GM23248 (cell line): ENCODE measurements at regions not wholly inside any gene's neighbourhood (a gene's known extent, or its start where the extent isn't known, plus 50 kb on each side); places are given as distances from the start of the nearest gene placed in this dataset.

Experiments used
- DNase-seq: peaks from one replicate; pipeline ENCODE4 v3.0.0-alpha.2; 2015
- H2AFZ ChIP-seq: fragments of 200-600 bp; sonication (generic); 2 replicates; pipeline ENCODE4 v1.6.1; 2016; ENCODE audit warnings: antibody characterized with exemption
- H3F3A ChIP-seq: fragments of 200-600 bp; sonication (generic); 2 replicates; pipeline ENCODE4 v1.6.1; 2016; ENCODE audit warnings: mild to moderate bottlenecking, antibody characterized with exemption, mixed run types; ENCODE audit not compliant: insufficient read depth
- H3K27ac ChIP-seq: fragments of 200-600 bp; sonication (generic); 2 replicates; pipeline ENCODE4 v1.5.1; 2016; ENCODE audit warnings: mild to moderate bottlenecking
- H3K27me3 ChIP-seq: fragments of 200-600 bp; sonication (generic); replicated peaks from 2 replicates; pipeline ENCODE4 v1.6.1; 2016; ENCODE audit warnings: mild to moderate bottlenecking; ENCODE audit not compliant: insufficient read depth
- H3K36me3 ChIP-seq: fragments of 200-600 bp; sonication (generic); 2 replicates; pipeline ENCODE4 v1.6.1; 2016; ENCODE audit warnings: low read depth, mild to moderate bottlenecking
- H3K4me1 ChIP-seq: fragments of 200-600 bp; sonication (generic); 2 replicates; pipeline ENCODE4 v1.6.1; 2016; ENCODE audit warnings: mild to moderate bottlenecking; ENCODE audit not compliant: insufficient read depth
- H3K4me2 ChIP-seq: fragments of 200-600 bp; sonication (generic); one replicate; pipeline ENCODE4 v1.6.1; 2016; ENCODE audit warnings: mild to moderate bottlenecking; ENCODE audit not compliant: unreplicated experiment
- H3K4me3 ChIP-seq: fragments of 200-600 bp; sonication (generic); 2 replicates; pipeline ENCODE4 v1.5.1; 2016; ENCODE audit warnings: mild to moderate bottlenecking
- H3K79me2 ChIP-seq: fragments of 200-600 bp; sonication (generic); 2 replicates; pipeline ENCODE4 v1.6.1; 2016; ENCODE audit warnings: mild to moderate bottlenecking; ENCODE audit not compliant: insufficient read depth
- H3K9ac ChIP-seq: fragments of 200-600 bp; sonication (generic); 2 replicates; pipeline ENCODE4 v1.6.1; 2016; ENCODE audit warnings: mild to moderate bottlenecking
- H3K9me2 ChIP-seq: fragments of 200-600 bp; sonication (generic); 2 replicates; pipeline ENCODE4 v1.6.1; 2016; ENCODE audit warnings: mixed run types, mild to moderate bottlenecking, moderate library complexity; ENCODE audit not compliant: insufficient read depth
- H3K9me3 ChIP-seq: fragments of 200-600 bp; sonication (generic); one replicate; pipeline ENCODE4 v1.6.1; 2017; ENCODE audit warnings: low read depth
- H4K20me1 ChIP-seq: fragments of 200-600 bp; sonication (generic); 2 replicates; pipeline ENCODE4 v1.6.0; 2016; ENCODE audit not compliant: insufficient read depth
- EZH2 ChIP-seq: fragments of 200-600 bp; sonication (generic); IDR thresholded peaks from 2 replicates; pipeline ENCODE4 v1.6.1; 2018; ENCODE audit warnings: antibody characterized with exemption, mild to moderate bottlenecking; ENCODE audit not compliant: insufficient read depth, poor library complexity, severe bottlenecking
- EZH2phosphoT487 ChIP-seq: fragments of 200-600 bp; sonication (generic); IDR thresholded peaks from 2 replicates; pipeline ENCODE4 v1.6.1; 2018; ENCODE audit warnings: antibody characterized with exemption, moderate library complexity, mild to moderate bottlenecking, low read depth; ENCODE audit not compliant: insufficient read depth
- WGBS, 2 experiments: methylation state at CpG; one replicate each; pipeline ENCODE4 v1.1.6; 2015 to 2017; ENCODE audit warnings: low lambda C conversion rate in 2 of 2, low coverage in 1 of 2; ENCODE audit errors: missing lambda C conversion rate in 2 of 2; 5-methylcytosine and 5-hydroxymethylcytosine counted together
- in situ Hi-C: fragments of 300-500 bp; cut with MboI; formaldehyde crosslinking; loops from 2 replicates; pipeline ENCODE4 v1.15.0; 2020

DNA sequence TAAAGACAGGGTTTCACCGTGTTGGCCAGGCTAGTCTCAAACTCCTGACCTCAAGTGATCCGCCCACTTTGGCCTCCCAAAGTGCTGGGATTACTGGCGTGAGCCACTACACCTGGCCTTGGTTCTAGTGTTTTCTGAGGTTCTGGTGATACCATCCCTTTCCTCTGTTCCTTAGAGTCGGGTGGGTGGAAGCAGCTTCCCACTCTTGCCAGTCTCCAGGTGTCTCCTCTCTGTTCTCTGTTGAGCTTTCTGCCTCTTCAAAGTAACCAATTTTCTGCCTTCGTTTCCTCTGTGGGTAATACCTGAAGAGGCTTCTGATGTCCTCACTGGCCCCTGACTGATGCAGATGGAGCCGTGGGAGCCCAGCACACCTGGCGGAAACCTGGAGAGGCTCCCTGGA, 53.4 kb upstream of the LHX5 start:
- DNase-seq = no peak
- H3K9me2 ChIP-seq = no peaks in the 10 kb centered on the region
- no peak overlapping the region for H3K4me3 ChIP-seq
- no peaks in the 10 kb centered on the region for H4K20me1 ChIP-seq
- no peaks in the 10 kb centered on the region for H3K36me3 ChIP-seq
- H3K4me1 ChIP-seq = no peaks in the 10 kb centered on the region
- in situ Hi-C loops = no loop called here
- H3K9me3 ChIP-seq = no peaks in the 10 kb centered on the region
- no peaks in the 10 kb centered on the region for H3F3A ChIP-seq
- no peak for TF ChIP-seq EZH2
- TF ChIP-seq EZH2phosphoT487 = no peak
- H3K9ac ChIP-seq = no peak overlapping the region
- no peak overlapping the region for H3K27ac ChIP-seq
- H2AFZ ChIP-seq = no peak overlapping the region
- no peak overlapping the region for H3K4me2 ChIP-seq
- peaks cover 24% of the 10 kb centered on the region for H3K27me3 ChIP-seq
- 26 to 28% methylated on average over 7 of the region's 7 CpGs for WGBS, 2 experiments
- H3K79me2 ChIP-seq = no peaks in the 10 kb centered on the region

DNA sequence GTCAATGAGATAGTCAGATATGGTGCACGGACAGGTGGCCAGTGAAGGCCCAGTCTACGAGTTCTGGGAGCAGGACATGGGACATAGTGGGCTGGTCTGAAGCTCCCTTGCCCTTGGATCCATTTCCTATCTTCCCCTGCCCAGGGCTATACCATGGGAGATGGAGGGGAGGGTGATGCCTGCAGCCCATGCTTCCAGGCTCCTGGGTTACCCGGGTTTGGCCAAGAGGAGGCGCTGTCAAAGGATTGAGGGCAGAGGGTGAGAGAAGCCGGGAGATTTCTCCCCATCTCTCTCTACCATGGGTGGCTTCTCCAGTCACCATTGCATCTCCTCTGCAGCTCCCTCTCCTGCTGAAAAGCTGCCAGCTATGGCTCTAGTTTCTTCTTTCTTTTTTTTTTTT, 52.8 kb upstream of the LHX5 start:
- no peak overlapping the region for H2AFZ ChIP-seq
- no peak overlapping the region for H3K27ac ChIP-seq
- no peak for DNase-seq
- no peaks in the 10 kb centered on the region for H3F3A ChIP-seq
- H4K20me1 ChIP-seq = no peaks in the 10 kb centered on the region
- no peaks in the 10 kb centered on the region for H3K36me3 ChIP-seq
- no peak overlapping the region for H3K4me3 ChIP-seq
- no peaks in the 10 kb centered on the region for H3K9me3 ChIP-seq
- in situ Hi-C loops = no loop called here
- 42 to 48% methylated on average over 5 of the region's 5 CpGs for WGBS, 2 experiments
- no peaks in the 10 kb centered on the region for H3K79me2 ChIP-seq
- no peak overlapping the region for H3K9ac ChIP-seq
- H3K27me3 ChIP-seq = peaks cover 30% of the 10 kb centered on the region
- TF ChIP-seq EZH2phosphoT487 = no peak
- no peak for TF ChIP-seq EZH2
- no peaks in the 10 kb centered on the region for H3K9me2 ChIP-seq
- H3K4me1 ChIP-seq = no peaks in the 10 kb centered on the region
- H3K4me2 ChIP-seq = no peak overlapping the region

DNA sequence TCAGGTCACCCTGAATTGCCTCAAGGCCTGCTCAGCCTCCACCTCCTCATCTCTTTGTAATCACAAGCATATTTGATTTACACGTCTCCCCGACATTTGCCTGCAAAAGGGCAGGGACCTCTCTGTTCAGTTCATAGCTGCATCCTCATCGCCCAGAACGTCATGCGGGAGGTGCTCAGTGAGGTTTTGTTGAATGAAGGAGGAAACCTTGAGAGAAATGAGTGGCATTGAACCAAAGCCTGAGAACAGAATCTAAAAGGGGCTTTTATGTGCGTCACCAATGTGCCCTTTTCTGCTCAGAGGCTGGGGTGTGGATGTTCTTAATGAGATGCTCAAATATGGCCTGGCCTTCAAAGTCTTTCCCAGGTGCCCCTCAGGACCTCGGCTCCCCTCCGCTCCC, 50.0 kb upstream of the LHX5 start:
- H3K4me3 ChIP-seq = no peak overlapping the region
- no peaks in the 10 kb centered on the region for H4K20me1 ChIP-seq
- 35% methylated on average over 8 of the region's 8 CpGs for WGBS, 2 experiments
- H3K27ac ChIP-seq = no peak overlapping the region
- H3K9me3 ChIP-seq = no peaks in the 10 kb centered on the region
- in situ Hi-C loops = no loop called here
- H3K9me2 ChIP-seq = no peaks in the 10 kb centered on the region
- no peak for TF ChIP-seq EZH2
- TF ChIP-seq EZH2phosphoT487 = no peak
- H3F3A ChIP-seq = no peaks in the 10 kb centered on the region
- H3K27me3 ChIP-seq = peaks cover 50% of the 10 kb centered on the region
- no peak overlapping the region for H2AFZ ChIP-seq
- H3K4me1 ChIP-seq = no peaks in the 10 kb centered on the region
- no peaks in the 10 kb centered on the region for H3K36me3 ChIP-seq
- no peaks in the 10 kb centered on the region for H3K79me2 ChIP-seq
- no peak overlapping the region for H3K9ac ChIP-seq
- no peak for DNase-seq
- H3K4me2 ChIP-seq = no peak overlapping the region
